Endothelial cell of umbilical vein (primary cell): ENCODE measurements at regions not wholly inside any gene's neighbourhood (a gene's known extent, or its start where the extent isn't known, plus 50 kb on each side); places are given as distances from the start of the nearest gene placed in this dataset.

Experiments used
- BruUV-seq: library from RNA; stranded (reverse); fragments of 400-500 nt; replicated peaks from 2 replicates; lab custom pipeline; 2021; lab: Mats Ljungman, UMichigan
- CTCF ChIA-PET: fragments of 300-600, 350-600 bp; sonication (Branson Sonifier 250); formaldehyde crosslinking; loops from one replicate; lab custom pipeline; 2021; ENCODE audit warnings: antibody characterized with exemption, inconsistent platforms; lab: Charles Lee
- POLR2A ChIA-PET: fragments of 300-600, 350-600 bp; sonication (Branson Sonifier 250); formaldehyde crosslinking; loops from one replicate; lab custom pipeline; 2021; ENCODE audit warnings: antibody characterized with exemption, inconsistent platforms; lab: Charles Lee
- DNase-seq: peaks from one replicate; pipeline ENCODE4 v3.0.0-alpha.2; 2011; ENCODE audit warnings: low read depth, low spot score
- FAIRE-seq: peaks from 2 replicates; lab custom pipeline; 2011; peaks lifted over from hg19 to GRCh38; lab: Jason Lieb, UNC
- H2AFZ ChIP-seq: 2 replicates; pipeline ENCODE4 v1.6.0; 2012; ENCODE audit warnings: low read depth, low read length, control low read depth, inconsistent platforms
- H3K27ac ChIP-seq: 2 replicates; pipeline ENCODE4 v1.5.1; 2011; ENCODE audit warnings: low read depth, mild to moderate bottlenecking, control low read depth, low read length, moderate library complexity; ENCODE audit not compliant: insufficient read depth
- H3K27me3 ChIP-seq, 2 experiments: 2 replicates each; pipeline versions ENCODE4 v1.6.0 to v1.6.1; 2011; ENCODE audit warnings: low read length in 2 of 2, mixed read lengths in 1 of 2; ENCODE audit not compliant: control insufficient read depth in 2 of 2, insufficient read depth in 2 of 2
- H3K36me3 ChIP-seq, 2 experiments: 2 replicates in 1 of 2; 3 replicates in 1 of 2; pipeline ENCODE4 v1.5.1; 2011; ENCODE audit warnings: low read length in 2 of 2, mild to moderate bottlenecking in 1 of 2, moderate library complexity in 1 of 2; ENCODE audit not compliant: control insufficient read depth in 2 of 2, insufficient read depth in 2 of 2; ENCODE audit errors: extremely low read depth in 1 of 2
- H3K4me1 ChIP-seq: 3 replicates; pipeline ENCODE4 v1.5.1; 2011; ENCODE audit warnings: mild to moderate bottlenecking, low read length; ENCODE audit not compliant: control insufficient read depth, insufficient read depth; ENCODE audit errors: extremely low read depth
- H3K4me2 ChIP-seq: 2 replicates; pipeline ENCODE4 v1.6.1; 2011; ENCODE audit warnings: low read length, control low read depth, mixed read lengths; ENCODE audit not compliant: insufficient read depth
- H3K4me3 ChIP-seq, 3 experiments: fragments of 200-600 bp in 1 of 3; sonication (generic), shearing (Covaris generic) in 1 of 3; replicated peaks in 1 of 3; 2 replicates each; pipeline ENCODE4 v1.5.1; 2011 to 2016; ENCODE audit warnings: control low read depth in 3 of 3, low read length in 3 of 3, mild to moderate bottlenecking in 2 of 3, inconsistent platforms in 1 of 3, low read depth in 1 of 3, moderate library complexity in 1 of 3; ENCODE audit not compliant: insufficient read depth in 1 of 3
- H3K79me2 ChIP-seq: 2 replicates; pipeline ENCODE4 v1.6.0; 2012; ENCODE audit warnings: low read length, inconsistent platforms; ENCODE audit not compliant: control insufficient read depth, insufficient read depth
- H3K9ac ChIP-seq: replicated peaks from 2 replicates; pipeline ENCODE3; 2011; ENCODE audit warnings: low read length, control low read depth; ENCODE audit not compliant: insufficient read depth; ENCODE audit errors: extremely low read depth
- H3K9me1 ChIP-seq: replicated peaks from 3 replicates; pipeline ENCODE4 v1.6.0; 2011; ENCODE audit warnings: mild to moderate bottlenecking, low read length; ENCODE audit not compliant: control insufficient read depth, insufficient read depth; ENCODE audit errors: extremely low read depth
- H3K9me3 ChIP-seq: replicated peaks from 2 replicates; pipeline ENCODE4 v1.5.1; 2012; ENCODE audit warnings: low read length, inconsistent platforms; ENCODE audit not compliant: control insufficient read depth, insufficient read depth
- H4K20me1 ChIP-seq: replicated peaks from 2 replicates; pipeline ENCODE3; 2011; ENCODE audit warnings: mild to moderate bottlenecking, low read length; ENCODE audit not compliant: control insufficient read depth, insufficient read depth; ENCODE audit errors: extremely low read depth
- EZH2 ChIP-seq: IDR thresholded peaks from 2 replicates; pipeline ENCODE4 v1.6.1; 2012; ENCODE audit warnings: borderline replicate concordance, low read depth, mild to moderate bottlenecking, moderate library complexity, low read length, inconsistent platforms; ENCODE audit not compliant: severe bottlenecking
- GATA2 ChIP-seq: IDR thresholded peaks from 2 replicates; pipeline ENCODE4 v1.7.0; 2011; ENCODE audit warnings: low read depth, mild to moderate bottlenecking, moderate library complexity, mixed read lengths, low read length; ENCODE audit not compliant: insufficient read length, insufficient read depth
- MYC ChIP-seq: IDR thresholded peaks from one replicate; pipeline ENCODE4 v1.6.1; 2011; ENCODE audit warnings: mild to moderate bottlenecking, low read depth, low read length
- POLR2A ChIP-seq: IDR thresholded peaks from 2 replicates; pipeline ENCODE4 v1.6.1; 2012; ENCODE audit warnings: low read depth, mild to moderate bottlenecking, control low read depth, low read length
- POLR2AphosphoS5 ChIP-seq: IDR thresholded peaks from 2 replicates; pipeline ENCODE4 v1.6.1; 2012; ENCODE audit warnings: low read depth, mild to moderate bottlenecking, control low read depth, low read length, moderate library complexity; ENCODE audit not compliant: insufficient read depth
- dilution Hi-C: fragments of 300-500 bp; cut with MboI; formaldehyde crosslinking; loops from one replicate; pipeline ENCODE4 v1.15.0; 2019; ENCODE audit warnings: low sequenced_read_pairs; ENCODE audit not compliant: extremely low pct_ligation_motif_present
- intact Hi-C: fragments of 100-400 bp; cut with micrococcal nuclease; formaldehyde crosslinking; loops from one replicate; pipeline ENCODE4 v1.10.0; 2022

- FAIRE-seq, result no peak
- H3K4me2 ChIP-seq, result no peak overlapping the region
- dilution Hi-C loops, result no loop called here
- H3K27ac ChIP-seq, result no peak overlapping the region
- no peaks in the 10 kb centered on the region for H4K20me1 ChIP-seq
- H3K4me3 ChIP-seq, result no peak overlapping the region
- CTCF ChIA-PET, result no interaction called here
- intact Hi-C loops, result no loop called here
- no peaks in the 10 kb centered on the region for H3K27me3 ChIP-seq
- no peaks in the 10 kb centered on the region for H3K36me3 ChIP-seq
- H3K9me3 ChIP-seq, result no peaks in the 10 kb centered on the region
- no peak overlapping the region for H3K9ac ChIP-seq
- H3K9me1 ChIP-seq, result no peaks in the 10 kb centered on the region
- DNase-seq, result no peak
- no TSS peak for BruUV-seq
- H3K4me1 ChIP-seq, result no peaks in the 10 kb centered on the region
- H3K79me2 ChIP-seq, result no peaks in the 10 kb centered on the region
- H2AFZ ChIP-seq, result no peak overlapping the region
- no peak for TF ChIP-seq POLR2AphosphoS5
- POLR2A ChIA-PET, result no interaction called here
These were observed 235.5 kb upstream of the KLF8 start for GRCh38 chrX:55996649-55997048.

- H3K27me3 ChIP-seq, result no peaks in the 10 kb centered on the region
- H3K79me2 ChIP-seq, result no peaks in the 10 kb centered on the region
- H4K20me1 ChIP-seq, result no peaks in the 10 kb centered on the region
- POLR2A ChIA-PET, result no interaction called here
- no peaks in the 10 kb centered on the region for H3K9me3 ChIP-seq
- H3K9ac ChIP-seq, result no peak overlapping the region
- no TSS peak for BruUV-seq
- H3K4me2 ChIP-seq, result no peak overlapping the region
- no peaks in the 10 kb centered on the region for H3K4me1 ChIP-seq
- dilution Hi-C loops (no loop called here), intact Hi-C loops (no loop called here)
- FAIRE-seq (no peak), DNase-seq (no peak)
- TF ChIP-seq MYC (no peak), GATA2 (no peak), EZH2 (no peak), POLR2A (no peak)
- no peaks in the 10 kb centered on the region for H3K9me1 ChIP-seq
- H2AFZ ChIP-seq, result no peak overlapping the region
- no peak overlapping the region for H3K4me3 ChIP-seq
- CTCF ChIA-PET, result no interaction called here
- no peaks in the 10 kb centered on the region for H3K36me3 ChIP-seq
- H3K27ac ChIP-seq, result no peak overlapping the region
These were observed 232.0 kb upstream of the KLF8 start for GRCh38 chrX:56000174-56000573.
